ENCODE measurements at regions not wholly inside any gene's neighbourhood (a gene's known extent, or its start where the extent isn't known, plus 50 kb on each side); places are given as distances from the start of the nearest gene placed in this dataset.

DNA sequence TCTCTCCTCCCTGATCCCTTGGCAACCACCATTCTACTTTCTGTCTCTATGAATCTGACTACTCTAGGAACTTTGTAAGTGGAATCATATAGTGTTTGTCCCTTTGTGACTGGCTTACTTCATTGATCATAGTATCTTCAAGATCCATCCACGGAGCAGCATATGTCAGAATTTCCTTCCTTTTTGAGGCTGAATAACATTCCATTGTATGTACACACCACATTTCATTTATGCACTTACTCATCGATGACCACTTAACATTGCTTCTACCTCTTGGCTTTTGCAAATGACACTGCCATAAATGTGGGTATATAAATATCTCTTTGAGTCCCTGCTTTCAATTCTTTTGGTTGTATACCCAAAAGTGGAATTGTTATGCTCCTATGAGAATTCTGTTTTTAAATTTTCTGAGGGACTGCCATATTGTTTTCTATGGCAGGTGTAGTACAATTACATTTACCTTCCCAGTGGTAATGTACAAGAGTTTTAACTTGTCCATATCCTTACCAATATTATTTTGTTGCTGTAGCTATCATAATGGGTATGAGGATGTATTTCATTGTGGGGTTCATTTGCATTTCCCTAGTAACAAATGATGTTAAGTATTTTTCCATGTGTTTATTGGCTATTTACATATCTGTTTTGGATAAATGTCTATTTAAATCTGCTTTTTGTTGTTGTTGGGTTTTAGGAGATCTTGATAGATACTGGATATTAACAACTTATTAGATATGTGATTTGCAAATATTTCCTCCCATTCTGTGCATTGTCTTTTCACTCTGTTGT lies 466.1 kb downstream of the C4orf33 start:
- TF ChIP-seq, protein P1, sequence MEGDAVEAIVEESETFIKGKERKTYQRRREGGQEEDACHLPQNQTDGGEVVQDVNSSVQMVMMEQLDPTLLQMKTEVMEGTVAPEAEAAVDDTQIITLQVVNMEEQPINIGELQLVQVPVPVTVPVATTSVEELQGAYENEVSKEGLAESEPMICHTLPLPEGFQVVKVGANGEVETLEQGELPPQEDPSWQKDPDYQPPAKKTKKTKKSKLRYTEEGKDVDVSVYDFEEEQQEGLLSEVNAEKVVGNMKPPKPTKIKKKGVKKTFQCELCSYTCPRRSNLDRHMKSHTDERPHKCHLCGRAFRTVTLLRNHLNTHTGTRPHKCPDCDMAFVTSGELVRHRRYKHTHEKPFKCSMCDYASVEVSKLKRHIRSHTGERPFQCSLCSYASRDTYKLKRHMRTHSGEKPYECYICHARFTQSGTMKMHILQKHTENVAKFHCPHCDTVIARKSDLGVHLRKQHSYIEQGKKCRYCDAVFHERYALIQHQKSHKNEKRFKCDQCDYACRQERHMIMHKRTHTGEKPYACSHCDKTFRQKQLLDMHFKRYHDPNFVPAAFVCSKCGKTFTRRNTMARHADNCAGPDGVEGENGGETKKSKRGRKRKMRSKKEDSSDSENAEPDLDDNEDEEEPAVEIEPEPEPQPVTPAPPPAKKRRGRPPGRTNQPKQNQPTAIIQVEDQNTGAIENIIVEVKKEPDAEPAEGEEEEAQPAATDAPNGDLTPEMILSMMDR (IDR thresholded peaks at IDR 0.05), result no peak
- TF ChIP-seq POLR2A (IDR thresholded peaks at IDR 0.05; ENCODE audit: low read depth), result no peak
